Keratinocyte (primary cell): ENCODE measurements at regions not wholly inside any gene's neighbourhood (a gene's known extent, or its start where the extent isn't known, plus 50 kb on each side); places are given as distances from the start of the nearest gene placed in this dataset.
"Not testable (repeated sequence)": the region's sequence is repeated elsewhere in the genome, so short reads cannot be mapped to it uniquely, and the experiment has no call there.

Experiments
- DNase-seq: peaks from one replicate; pipeline ENCODE4 v3.0.0-alpha.2; 2011; ENCODE audit warnings: low read depth, missing footprints, low spot score
- FAIRE-seq: peaks from 2 replicates; lab custom pipeline; 2011; peaks lifted over from hg19 to GRCh38; lab: Jason Lieb, UNC
- H2AFZ ChIP-seq: 2 replicates; pipeline ENCODE4 v1.6.0; 2012; ENCODE audit warnings: low read length, control low read depth, inconsistent platforms; ENCODE audit not compliant: control insufficient read depth
- H3K27ac ChIP-seq: 2 replicates; pipeline ENCODE4 v1.5.1; 2011; ENCODE audit warnings: low read length; ENCODE audit not compliant: control insufficient read depth, insufficient read depth
- H3K27me3 ChIP-seq: 3 replicates; pipeline ENCODE4 v1.6.0; 2011; ENCODE audit warnings: low read length; ENCODE audit not compliant: control insufficient read depth, insufficient read depth; ENCODE audit errors: extremely low read depth
- H3K36me3 ChIP-seq, 2 experiments: 2 replicates in 1 of 2; 3 replicates in 1 of 2; pipeline ENCODE4 v1.5.1; 2011; ENCODE audit warnings: low read length in 2 of 2, mild to moderate bottlenecking in 1 of 2; ENCODE audit not compliant: control insufficient read depth in 2 of 2, insufficient read depth in 2 of 2; ENCODE audit errors: extremely low read depth in 1 of 2
- H3K4me1 ChIP-seq: 3 replicates; pipeline ENCODE4 v1.5.1; 2011; ENCODE audit warnings: low read length; ENCODE audit not compliant: control insufficient read depth, insufficient read depth; ENCODE audit errors: extremely low read depth
- H3K4me2 ChIP-seq: 3 replicates; pipeline ENCODE4 v1.6.0; 2011; ENCODE audit warnings: low read depth, low read length; ENCODE audit not compliant: control insufficient read depth, insufficient read depth; ENCODE audit errors: extremely low read depth
- H3K4me3 ChIP-seq, 3 experiments: fragments of 200-600 bp in 1 of 3; sonication (generic) in 1 of 3; 2 replicates in 2 of 3; 3 replicates in 1 of 3; pipeline ENCODE4 v1.5.1; 2011 to 2016; ENCODE audit warnings: low read length in 3 of 3, mild to moderate bottlenecking in 3 of 3, control low read depth in 2 of 3, inconsistent platforms in 1 of 3, low read depth in 1 of 3, mixed read lengths in 1 of 3, mixed run types in 1 of 3, moderate library complexity in 1 of 3; ENCODE audit not compliant: control insufficient read depth in 2 of 3, insufficient read depth in 2 of 3; ENCODE audit errors: extremely low read depth in 1 of 3
- H3K79me2 ChIP-seq: 2 replicates; pipeline ENCODE4 v1.6.0; 2012; ENCODE audit warnings: low read length; ENCODE audit not compliant: control insufficient read depth, insufficient read depth
- H3K9ac ChIP-seq: 3 replicates; pipeline ENCODE4 v1.6.0; 2011; ENCODE audit warnings: low read length; ENCODE audit not compliant: control insufficient read depth, insufficient read depth; ENCODE audit errors: extremely low read depth
- H3K9me1 ChIP-seq: 3 replicates; pipeline ENCODE4 v1.6.0; 2011; ENCODE audit warnings: low read length; ENCODE audit not compliant: control insufficient read depth, insufficient read depth; ENCODE audit errors: extremely low read depth
- H3K9me3 ChIP-seq: 2 replicates; pipeline ENCODE4 v1.5.1; 2012; ENCODE audit warnings: low read depth, low read length; ENCODE audit not compliant: control insufficient read depth
- H4K20me1 ChIP-seq: 3 replicates; pipeline ENCODE4 v1.6.0; 2011; ENCODE audit warnings: low read length; ENCODE audit not compliant: control insufficient read depth, insufficient read depth; ENCODE audit errors: extremely low read depth
- dilution Hi-C: fragments of 300-500 bp; cut with MboI; formaldehyde crosslinking; loops from one replicate; pipeline ENCODE4 v1.7.0; 2020; ENCODE audit warnings: low sequenced_read_pairs; ENCODE audit not compliant: extremely low pct_ligation_motif_present
- small RNA-seq, 3 experiments: library from RNA; depleted of rRNA; stranded (forward); fragments of <200 nt; gene quantifications; one replicate each; pipeline ENCODE3, GENCODE V24; 2012; ENCODE audit warnings: low read depth in 3 of 3, low replicate concordance in 1 of 3; ENCODE audit not compliant: insufficient read length in 3 of 3

DNA sequence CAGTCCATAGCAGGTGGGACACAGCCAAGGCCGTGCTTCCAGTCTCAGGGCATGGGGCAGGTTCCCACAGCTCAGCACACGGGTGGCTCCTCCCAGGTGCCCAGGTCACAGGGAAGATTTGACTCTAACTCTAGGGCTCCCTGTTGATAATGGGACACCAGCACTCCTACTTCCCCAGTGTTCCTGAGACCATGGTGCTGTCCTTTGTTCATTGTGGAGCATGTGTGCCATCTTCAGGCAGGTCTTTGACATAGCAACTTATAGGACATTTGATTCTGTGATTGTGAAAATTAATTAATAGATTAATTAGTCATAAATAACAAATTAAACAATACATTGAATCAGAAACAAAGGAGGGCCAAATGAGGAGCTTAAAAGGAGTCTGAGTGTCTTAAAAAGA is 635.0 kb downstream of the RPIA start:
- not testable (repeated sequence) for H4K20me1 ChIP-seq, FAIRE-seq

GRCh38 chr2:89328790-89329189 is 637.3 kb downstream of the RPIA start:
- H2AFZ ChIP-seq, H3K4me3 ChIP-seq, H3K27me3 ChIP-seq, H3K27ac ChIP-seq, H3K9ac ChIP-seq, H3K9me1 ChIP-seq, H3K36me3 ChIP-seq, dilution Hi-C loops, FAIRE-seq, H3K4me1 ChIP-seq, H4K20me1 ChIP-seq, H3K4me2 ChIP-seq, H3K79me2 ChIP-seq, H3K9me3 ChIP-seq, DNase-seq: not testable (repeated sequence)

More for the DNA sequence above, 635.0 kb downstream of the RPIA start:
- H3K27me3 ChIP-seq, H2AFZ ChIP-seq, dilution Hi-C loops, H3K27ac ChIP-seq, H3K36me3 ChIP-seq, DNase-seq, H3K9me1 ChIP-seq, H3K4me3 ChIP-seq, H3K79me2 ChIP-seq, H3K9me3 ChIP-seq, H3K9ac ChIP-seq, H3K4me1 ChIP-seq, H3K4me2 ChIP-seq: not testable (repeated sequence)

Small RNA genes in the stretch of these regions (small RNA-seq; reads per million reads assigned to genes)
- gene IGKJ1 (0 reads per million in 3 experiments), gene IGKJ3 (0 reads per million in 3 experiments), gene IGKJ4 (0 reads per million in 3 experiments), gene IGKJ5 (0 reads per million in 3 experiments), gene IGKV1-35 (0 reads per million in 3 experiments), gene IGKV2-19 (0 reads per million in 3 experiments), gene IGKV2-36 (0 reads per million in 3 experiments), gene IGKV2-38 (0 reads per million in 3 experiments), gene IGKV3-25 (0 reads per million in 3 experiments), gene IGKV7-3 (0 reads per million in 3 experiments), gene MIR4436A (0 to 0.33 (median 0) reads per million in 3 experiments)
